ENCODE measurements at regions not wholly inside any gene's neighbourhood (a gene's known extent, or its start where the extent isn't known, plus 50 kb on each side); places are given as distances from the start of the nearest gene placed in this dataset.

DNA sequence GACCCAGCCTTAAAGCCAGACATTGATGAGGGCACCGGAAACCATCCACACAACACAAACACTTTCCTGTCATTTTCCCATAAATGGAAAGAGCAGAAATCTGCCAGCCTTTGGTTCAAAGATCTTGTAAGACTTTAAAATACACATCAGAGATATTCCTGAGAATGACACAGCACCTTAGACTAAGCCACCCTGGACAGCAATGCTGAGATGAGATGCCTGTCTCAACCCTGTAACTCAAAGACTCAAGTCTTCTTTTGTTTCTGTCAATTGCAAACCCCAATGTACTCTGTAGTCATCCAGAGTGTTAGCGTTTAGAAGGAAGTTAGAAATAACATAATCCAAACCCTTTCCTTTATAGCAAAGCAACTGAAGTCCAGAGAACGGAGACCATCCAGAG lies 119.2 kb downstream of the CCNA1 start:
- no peaks in the 10 kb centered on the region for H3K9me3 ChIP-seq (ENCODE audit: control extremely low read depth in 1 of 3, control insufficient read depth in 2 of 3, insufficient read depth in 1 of 3, low read length in 2 of 3)
- H3K27me3 Mint-ChIP-seq: no peaks in the 10 kb centered on the region
- H3K27me3 ChIP-seq (replicated peaks in 1 of 4; ENCODE audit: control extremely low read depth in 1 of 4, control insufficient read depth in 3 of 4, insufficient read depth in 4 of 4, low read length in 3 of 4): no peaks in the 10 kb centered on the region
- H2AFZ ChIP-seq (ENCODE audit: insufficient read depth, low read depth, low read length, poor library complexity, severe bottlenecking): no peak overlapping the region
- H3K4me1 ChIP-seq (ENCODE audit: control insufficient read depth in 2 of 2, insufficient read depth in 2 of 2, low read length in 2 of 2): peaks cover 29 to 35% of the 10 kb centered on the region in 2 donors
- H4K20me1 ChIP-seq (ENCODE audit: control insufficient read depth, insufficient read depth, low read length, poor library complexity, severe bottlenecking): no peaks in the 10 kb centered on the region
- ChIA-PET CTCF (no interaction called here), POLR2A (no interaction called here)
- no peak overlapping the region for H3K4me3 ChIP-seq (ENCODE audit: control extremely low read depth in 1 of 5, extremely low read depth in 1 of 5, insufficient read depth in 1 of 5, low read depth in 2 of 5, low read length in 4 of 5)
- TF ChIP-seq EZH2 (IDR thresholded peaks at IDR 0.05; ENCODE audit: borderline replicate concordance, insufficient read depth, low read depth, low read length, poor library complexity, severe bottlenecking) (no peak), CTCF (IDR thresholded peaks at IDR 0.05) (no peak)
- no peak overlapping the region for H3K27ac ChIP-seq (ENCODE audit: low read length in 2 of 2)
- WGBS (ENCODE audit: insufficient coverage): 100% methylated on average over 1 of the region's 3 CpGs
- no peaks in the 10 kb centered on the region for H3K36me3 ChIP-seq (replicated peaks in 1 of 2; ENCODE audit: control extremely low read depth in 1 of 2, control insufficient read depth in 1 of 2, extremely low read depth in 1 of 2, insufficient read depth in 2 of 2, low read length in 1 of 2)
- H3K9ac ChIP-seq (ENCODE audit: low read length): no peak overlapping the region
- H3K27ac Mint-ChIP-seq: no peak overlapping the region
- peaks cover 56% of the 10 kb centered on the region for H3K4me1 Mint-ChIP-seq
- ATAC-seq (ENCODE audit: low read depth) (no peak), DNase-seq (no peak)
- no peaks in the 10 kb centered on the region for H3K79me2 ChIP-seq (ENCODE audit: control insufficient read depth, insufficient read depth, low read length)
- peak overlapping the region; percentile 47 for H3K4me2 ChIP-seq (replicated peaks; ENCODE audit: low read depth, low read length, poor library complexity, severe bottlenecking)
- no peaks in the 10 kb centered on the region for H3K9me3 Mint-ChIP-seq (ENCODE audit: insufficient read depth)
- intact Hi-C loops (cut with micrococcal nuclease): no loop called here
- H3K4me3 Mint-ChIP-seq: peak overlapping the region; percentile 23

DNA sequence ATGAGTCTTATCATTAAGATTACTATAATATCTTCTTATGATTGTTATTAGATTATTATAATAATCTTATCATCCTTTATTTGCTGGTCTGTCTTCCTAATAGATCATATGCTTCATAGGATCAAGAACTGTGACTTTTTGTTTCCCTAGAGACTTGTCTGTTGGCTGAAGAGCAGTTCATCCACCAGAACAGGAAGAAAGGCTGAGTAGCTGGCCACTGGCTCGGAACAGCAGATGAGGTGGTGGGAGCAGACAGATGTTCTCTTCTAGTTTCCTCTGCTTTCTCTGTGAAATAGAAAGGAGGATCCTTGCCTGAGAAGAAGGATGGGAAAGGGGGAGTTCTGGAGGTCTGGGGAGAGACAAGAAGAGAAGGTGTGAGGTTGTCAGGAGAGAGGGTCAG lies 120.0 kb downstream of the CCNA1 start:
- no peak overlapping the region for H3K9ac ChIP-seq (ENCODE audit: low read length)
- H3K4me3 Mint-ChIP-seq: peak overlapping the region; percentile 40
- POLR2A ChIA-PET: no interaction called here
- TF ChIP-seq CTCF (IDR thresholded peaks at IDR 0.05) (no peak), EZH2 (IDR thresholded peaks at IDR 0.05; ENCODE audit: borderline replicate concordance, insufficient read depth, low read depth, low read length, poor library complexity, severe bottlenecking) (no peak)
- 13% methylated on average over 1 of the region's 1 CpG for WGBS (ENCODE audit: insufficient coverage)
- H2AFZ ChIP-seq (ENCODE audit: insufficient read depth, low read depth, low read length, poor library complexity, severe bottlenecking): no peak overlapping the region
- no peak overlapping the region for H3K27ac ChIP-seq (ENCODE audit: low read length in 2 of 2)
- no peaks in the 10 kb centered on the region for H3K9me3 ChIP-seq (ENCODE audit: control extremely low read depth in 1 of 3, control insufficient read depth in 2 of 3, insufficient read depth in 1 of 3, low read length in 2 of 3)
- H3K9me3 Mint-ChIP-seq (ENCODE audit: insufficient read depth): no peaks in the 10 kb centered on the region
- ATAC-seq (ENCODE audit: low read depth): peak; percentile 32
- no peak overlapping the region for H3K27ac Mint-ChIP-seq
- H3K4me2 ChIP-seq (replicated peaks; ENCODE audit: low read depth, low read length, poor library complexity, severe bottlenecking): peak overlapping the region; percentile 47
- no peaks in the 10 kb centered on the region for H3K27me3 Mint-ChIP-seq
- DNase-seq: peak; percentile 25
- no peak overlapping the region for H3K4me3 ChIP-seq (ENCODE audit: control extremely low read depth in 1 of 5, extremely low read depth in 1 of 5, insufficient read depth in 1 of 5, low read depth in 2 of 5, low read length in 4 of 5)
- intact Hi-C loops (cut with micrococcal nuclease): no loop called here
- H3K27me3 ChIP-seq (replicated peaks in 1 of 4; ENCODE audit: control extremely low read depth in 1 of 4, control insufficient read depth in 3 of 4, insufficient read depth in 4 of 4, low read length in 3 of 4): no peaks in the 10 kb centered on the region
- no peaks in the 10 kb centered on the region for H3K36me3 ChIP-seq (replicated peaks in 1 of 2; ENCODE audit: control extremely low read depth in 1 of 2, control insufficient read depth in 1 of 2, extremely low read depth in 1 of 2, insufficient read depth in 2 of 2, low read length in 1 of 2)
- H3K4me1 ChIP-seq (ENCODE audit: control insufficient read depth in 2 of 2, insufficient read depth in 2 of 2, low read length in 2 of 2): peaks cover 29 to 35% of the 10 kb centered on the region in 2 donors
- no peaks in the 10 kb centered on the region for H4K20me1 ChIP-seq (ENCODE audit: control insufficient read depth, insufficient read depth, low read length, poor library complexity, severe bottlenecking)
- H3K79me2 ChIP-seq (ENCODE audit: control insufficient read depth, insufficient read depth, low read length): no peaks in the 10 kb centered on the region
- peaks cover 56% of the 10 kb centered on the region for H3K4me1 Mint-ChIP-seq
- CTCF ChIA-PET: no interaction called here

All from B cell (primary cell).